NOMO-1 treated with DMSO at 0.1 percent for 48 hours (cell line): ENCODE measurements at regions not wholly inside any gene's neighbourhood (a gene's known extent, or its start where the extent isn't known, plus 50 kb on each side); places are given as distances from the start of the nearest gene placed in this dataset.
"Not testable (repeated sequence)": the region's sequence is repeated elsewhere in the genome, so short reads cannot be mapped to it uniquely, and the experiment has no call there.

Experiments
- DNase-seq: peaks from one replicate; lab custom pipeline; 2025; ENCODE audit not compliant: unreplicated experiment; lab: John Stamatoyannopoulos, UW

DNA sequence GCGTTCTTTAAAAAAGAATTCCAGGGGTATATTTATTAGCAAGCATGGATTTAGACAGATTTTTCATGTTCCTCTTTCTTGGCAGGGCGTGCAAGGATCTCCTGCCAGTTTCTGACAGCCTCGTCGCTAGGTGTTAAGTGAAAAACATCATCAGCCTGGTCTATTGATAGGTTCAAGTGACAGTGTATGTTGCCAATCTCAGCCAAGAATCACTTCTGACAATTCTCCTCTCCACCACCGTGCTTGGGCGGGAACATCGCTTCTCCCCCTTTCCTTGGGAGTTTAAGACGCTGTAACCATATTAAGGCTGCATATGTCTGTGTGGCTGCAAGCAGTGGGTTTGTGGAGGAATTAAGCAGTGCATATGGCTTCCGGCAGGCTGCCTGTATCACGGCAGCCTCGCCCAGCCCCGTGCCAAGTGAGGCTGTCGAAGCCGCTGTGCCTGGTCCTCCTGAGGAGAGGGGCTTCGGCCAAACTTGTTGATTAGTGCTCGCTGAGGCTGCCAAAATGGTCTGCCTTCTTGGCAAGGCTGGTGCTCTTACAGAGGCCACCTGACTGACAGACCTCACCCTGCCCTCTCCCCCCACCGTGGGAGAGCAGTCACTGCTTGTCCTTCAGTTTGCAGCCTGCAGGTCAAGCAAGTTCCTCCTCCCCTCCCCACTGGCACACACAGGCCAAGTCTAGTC, 132.2 kb upstream of the MPHOSPH6 start:
- no peak for DNase-seq

DNA sequence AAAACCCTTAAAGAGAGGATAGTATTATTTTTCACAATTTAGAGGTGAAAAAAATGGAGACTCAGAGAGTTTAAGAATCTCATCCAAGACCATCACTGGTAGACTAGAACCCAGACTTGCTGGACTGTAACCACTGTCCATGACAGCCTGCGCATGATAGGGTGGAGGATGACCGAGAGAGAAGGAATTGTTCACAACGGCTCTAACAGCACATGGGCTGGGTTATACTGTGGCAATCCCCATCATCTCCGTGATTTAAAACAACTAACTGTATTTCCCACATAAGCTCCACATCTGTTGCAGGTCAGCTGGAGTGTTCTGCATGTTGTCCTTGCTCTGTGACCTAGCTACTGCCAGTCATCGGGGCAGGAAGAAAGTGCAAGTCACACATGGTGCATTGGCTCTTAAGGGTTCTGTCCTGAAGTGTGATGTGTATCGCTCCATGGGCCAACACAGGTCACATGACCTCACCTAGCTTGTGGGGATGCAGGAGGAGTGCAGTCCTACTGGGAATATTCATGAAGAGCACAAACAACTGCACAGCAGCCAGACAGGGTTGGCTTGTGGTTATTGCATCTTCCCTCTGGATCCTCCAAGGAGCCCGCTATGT, 131.2 kb upstream of the MPHOSPH6 start:
- no peak for DNase-seq

DNA sequence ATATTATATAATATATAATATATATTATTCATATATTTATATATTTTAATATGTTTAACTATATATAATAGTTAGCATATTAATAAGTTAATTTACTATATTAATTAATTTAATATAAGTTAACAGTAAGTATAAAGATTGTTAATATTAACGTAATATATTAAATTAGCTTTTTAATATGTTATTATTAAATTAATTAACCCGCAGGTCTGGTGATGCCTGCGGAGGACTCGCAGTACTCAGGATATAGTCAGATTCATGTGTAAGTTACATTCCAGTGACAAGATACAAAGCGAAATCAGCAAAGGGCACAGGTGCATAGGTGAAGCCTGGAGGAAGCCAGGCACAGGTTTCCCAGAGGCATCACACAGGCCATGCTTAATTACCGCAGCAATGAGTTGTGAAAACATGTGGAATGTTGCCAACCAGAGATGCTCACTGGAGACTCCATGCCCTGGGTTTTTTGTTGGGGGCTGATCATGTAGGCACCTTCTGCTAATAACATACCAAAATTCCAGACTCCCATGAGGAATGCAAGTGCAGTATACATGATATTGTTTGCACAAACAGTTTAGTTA, 130.4 kb upstream of the MPHOSPH6 start:
- no peak for DNase-seq

DNA sequence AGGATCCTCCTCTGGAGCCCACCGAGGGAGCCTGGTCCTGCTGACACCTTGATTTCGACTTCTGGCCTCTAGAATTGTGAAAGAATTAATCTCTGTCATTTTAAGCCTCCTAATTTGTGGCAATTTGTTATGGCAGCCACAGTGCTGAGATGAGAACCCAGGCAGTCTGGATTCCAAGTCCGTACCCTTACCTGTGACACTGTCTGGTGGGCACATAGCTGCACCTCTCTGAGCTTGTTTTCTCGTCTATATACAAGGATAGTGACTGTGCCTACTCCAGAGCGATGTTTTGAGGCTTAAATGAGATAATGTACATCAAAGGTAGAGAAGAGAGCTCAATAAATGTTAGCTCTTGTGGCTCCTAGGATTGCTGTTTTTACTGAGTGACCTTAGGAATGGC, 128.4 kb upstream of the MPHOSPH6 start:
- no peak for DNase-seq

DNA sequence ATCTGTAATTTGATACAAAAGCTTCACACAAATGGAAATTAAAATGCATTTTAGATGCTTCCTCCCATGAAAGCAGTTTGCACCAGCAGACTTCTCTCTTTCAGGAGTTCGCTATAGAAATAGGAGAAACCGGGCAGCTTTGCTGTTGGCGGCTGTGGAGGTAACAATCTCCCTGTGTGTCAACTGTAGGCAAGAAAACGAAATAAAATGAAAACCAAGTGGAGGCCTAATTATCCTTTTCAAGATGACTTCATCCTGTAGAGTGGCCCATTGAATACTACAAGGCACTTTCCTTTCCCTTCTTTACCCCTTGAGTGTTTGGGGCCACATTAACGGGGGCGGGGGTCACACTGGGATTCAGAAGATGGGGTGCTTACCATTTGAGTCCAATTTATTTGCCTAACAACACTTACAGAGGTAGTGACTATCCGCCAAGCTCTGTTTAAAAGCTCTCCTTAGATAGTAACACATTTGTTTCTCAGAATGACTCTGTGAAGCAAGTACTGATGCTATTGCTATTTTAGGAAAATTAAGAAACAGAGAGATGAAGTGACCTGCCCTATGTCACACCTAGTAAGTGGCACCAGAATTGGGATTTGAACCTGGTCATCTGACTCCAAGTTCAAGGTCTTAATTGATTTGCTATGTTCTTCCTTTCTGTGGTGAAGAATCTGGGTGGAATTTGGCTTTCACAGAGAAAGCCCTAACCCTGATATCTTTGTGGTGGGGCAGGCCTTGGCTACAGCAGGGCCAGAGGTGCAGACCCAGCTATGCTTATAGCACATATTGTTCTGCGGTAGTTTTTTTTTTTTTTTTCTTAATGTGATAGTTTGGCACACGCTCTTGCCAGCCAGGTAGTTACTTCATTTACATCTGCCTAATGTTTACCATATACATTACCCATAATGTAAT, 125.5 kb upstream of the MPHOSPH6 start:
- no peak for DNase-seq

DNA sequence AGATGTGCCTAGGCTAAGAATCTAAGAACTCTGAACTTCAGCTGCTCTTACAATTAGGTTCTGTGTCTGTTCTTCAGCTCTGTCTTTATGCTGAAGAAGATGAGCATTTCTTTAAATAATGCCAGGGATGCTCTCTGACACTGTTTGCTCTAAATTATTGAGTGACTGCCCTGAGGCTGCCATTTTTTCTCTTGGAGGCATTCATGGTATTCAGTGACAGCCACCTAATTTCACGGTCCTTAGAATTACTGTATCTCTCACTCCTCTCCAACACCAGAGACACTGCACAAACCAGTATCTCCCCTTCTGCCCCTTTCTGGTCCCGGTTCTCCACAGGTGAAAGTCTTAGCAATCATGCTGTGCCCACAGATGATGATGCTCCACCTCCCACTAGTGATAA, 123.6 kb upstream of the MPHOSPH6 start:
- DNase-seq: no peak

DNA sequence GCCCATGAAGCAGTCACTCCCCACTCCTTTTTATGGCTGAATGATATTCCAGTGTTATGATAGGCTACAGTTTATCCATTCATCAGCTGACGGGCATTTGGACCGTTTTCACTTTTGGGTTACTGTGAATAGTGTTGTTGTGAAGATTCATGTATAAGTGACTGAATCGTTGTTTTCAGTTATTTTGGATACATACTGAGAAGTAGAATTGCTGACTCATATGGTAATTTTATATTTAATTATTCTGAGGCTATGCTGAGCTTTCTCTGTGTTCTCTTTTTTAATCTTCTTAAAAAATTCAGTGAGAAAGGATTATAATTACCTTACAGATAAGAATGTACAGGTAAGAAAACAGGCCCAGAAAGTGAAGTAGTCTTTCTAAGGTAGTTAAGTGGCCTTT, 117.9 kb upstream of the MPHOSPH6 start:
- DNase-seq: no peak

DNA sequence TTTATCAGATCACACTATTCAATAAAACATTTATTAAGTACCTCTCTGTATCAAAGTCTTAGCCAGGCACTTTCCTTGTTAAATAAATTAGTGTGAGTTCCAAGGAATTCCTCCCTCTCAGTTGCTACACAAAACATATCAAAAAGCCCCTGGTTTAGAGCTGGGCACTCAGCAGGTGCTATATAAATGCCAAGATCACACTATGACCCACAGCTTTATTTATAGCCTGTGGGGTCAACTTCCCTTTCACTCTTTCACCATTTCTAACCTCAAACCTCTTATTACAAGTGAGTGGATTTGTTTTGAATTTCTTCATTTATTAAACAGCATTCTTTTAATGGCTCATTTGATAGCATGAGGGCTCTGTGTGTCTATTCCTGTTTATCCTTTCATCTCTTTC, 112.6 kb upstream of the MPHOSPH6 start:
- DNase-seq: peak; percentile 81

DNA sequence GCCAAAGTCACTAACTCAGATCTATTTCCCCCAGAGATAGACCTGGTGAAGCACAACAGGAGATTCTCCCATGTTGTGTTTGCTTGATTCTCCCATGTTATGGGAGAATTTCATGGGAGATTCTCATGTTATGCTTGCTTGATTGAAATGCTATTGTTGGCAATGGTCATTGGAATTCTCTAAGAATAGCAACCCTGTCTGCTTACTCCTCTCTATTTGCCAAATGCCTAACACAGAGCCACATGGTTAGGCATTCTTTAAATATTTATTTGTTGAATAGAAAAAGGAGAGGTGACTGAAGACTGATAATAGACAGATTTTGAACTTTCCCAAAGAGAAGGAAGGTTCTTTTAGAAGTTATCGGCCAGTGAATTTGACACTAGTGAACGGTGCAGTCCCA, 111.5 kb upstream of the MPHOSPH6 start:
- no peak for DNase-seq

DNA sequence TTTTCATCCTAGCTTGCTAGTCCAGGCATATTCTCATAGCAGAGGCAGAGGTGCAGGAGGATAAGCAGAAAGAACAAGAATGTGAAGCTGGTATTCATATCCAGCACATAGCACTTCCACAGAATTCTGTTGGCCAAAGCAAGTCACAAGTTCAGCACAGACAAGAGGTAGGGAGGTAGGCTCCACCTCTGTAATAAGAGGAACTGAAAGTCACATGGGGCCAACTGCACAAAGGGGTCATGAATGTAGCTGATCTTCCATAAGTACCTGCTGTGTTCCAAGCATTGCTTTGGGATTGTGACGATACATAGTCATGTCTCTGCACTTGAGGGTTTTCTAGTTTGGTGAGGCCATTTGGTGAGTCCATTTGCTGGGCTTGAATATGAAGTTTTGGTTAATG, 110.8 kb upstream of the MPHOSPH6 start:
- peak; percentile 54 for DNase-seq

DNA sequence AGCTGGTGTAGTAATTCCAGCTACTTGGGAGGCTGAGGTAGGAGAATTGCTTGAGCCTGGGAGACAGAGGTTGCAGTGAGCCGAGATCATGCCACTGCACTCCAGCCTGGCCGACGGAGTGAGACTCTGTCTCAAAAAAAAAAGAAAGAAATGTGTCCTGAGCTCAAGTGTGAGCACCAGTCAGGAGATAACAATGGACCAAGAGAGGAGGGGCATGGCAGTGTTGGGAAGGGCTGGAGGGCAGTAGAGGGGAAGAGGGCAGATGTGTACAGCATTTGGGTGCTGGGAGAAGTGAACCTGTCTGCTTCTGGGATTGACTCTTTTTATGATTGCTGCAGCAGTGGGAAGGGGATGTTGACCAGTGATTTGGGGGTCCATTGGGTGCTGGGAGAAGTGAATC, 105.3 kb upstream of the MPHOSPH6 start:
- not testable (repeated sequence) for DNase-seq

DNA sequence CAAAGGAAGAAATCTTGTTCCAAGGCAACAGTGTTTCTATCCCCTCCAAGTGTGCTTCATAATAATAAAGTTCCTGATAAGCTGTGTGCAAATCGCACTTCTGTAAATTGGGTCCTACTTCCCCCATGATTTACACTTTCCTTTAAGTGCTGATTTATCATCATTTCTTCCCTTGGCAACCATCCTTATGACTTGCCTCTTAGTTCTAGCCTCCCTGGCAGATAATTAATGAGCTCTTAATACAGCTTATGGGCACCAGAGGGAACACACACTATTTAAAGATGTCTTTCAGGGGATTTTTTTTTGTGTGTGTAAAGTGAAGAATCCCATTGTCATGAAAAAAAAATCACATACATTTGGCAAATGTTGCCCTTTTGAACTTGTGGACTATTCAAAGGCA, 101.6 kb upstream of the MPHOSPH6 start:
- DNase-seq: no peak

DNA sequence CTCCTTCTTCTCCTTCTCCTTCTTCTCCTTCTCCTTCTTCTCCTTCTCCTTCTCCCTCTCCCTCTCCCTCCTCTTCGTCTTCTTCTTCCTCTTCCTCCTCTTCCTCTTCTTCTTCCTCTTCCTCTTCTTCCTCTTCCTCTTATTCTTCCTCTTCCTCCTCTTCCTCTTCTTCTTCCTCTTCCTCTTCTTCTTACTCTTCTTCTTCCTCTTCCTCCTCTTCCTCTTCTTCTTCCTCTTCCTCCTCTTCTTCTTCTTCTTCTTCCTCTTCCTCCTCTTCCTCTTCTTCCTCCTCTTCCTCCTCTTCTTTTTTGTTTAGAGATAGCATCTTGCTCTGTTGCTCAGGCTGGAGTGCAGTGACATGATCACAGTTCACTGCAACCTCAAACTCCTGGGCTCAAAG, 97.7 kb upstream of the MPHOSPH6 start:
- DNase-seq: not testable (repeated sequence)

DNA sequence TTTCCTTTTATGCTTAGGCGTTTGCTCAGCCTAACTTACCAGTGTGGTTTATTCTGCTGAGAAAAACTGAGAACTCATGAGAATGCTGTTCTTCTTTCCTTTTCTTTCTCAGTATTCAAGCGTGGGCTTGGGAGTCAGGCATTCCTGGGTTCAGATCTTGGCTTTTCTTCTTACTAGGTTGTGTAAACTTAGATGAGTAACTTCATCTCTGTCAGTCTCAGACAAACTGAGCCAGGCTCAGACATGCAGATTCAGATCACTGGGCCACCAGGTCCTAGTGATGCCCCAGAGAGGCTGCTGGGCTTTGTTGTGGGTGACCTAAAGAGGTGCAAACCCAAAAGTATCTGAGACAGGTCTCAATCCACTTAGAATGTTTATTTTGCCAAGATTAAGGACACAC, 95.8 kb upstream of the MPHOSPH6 start:
- DNase-seq: no peak

DNA sequence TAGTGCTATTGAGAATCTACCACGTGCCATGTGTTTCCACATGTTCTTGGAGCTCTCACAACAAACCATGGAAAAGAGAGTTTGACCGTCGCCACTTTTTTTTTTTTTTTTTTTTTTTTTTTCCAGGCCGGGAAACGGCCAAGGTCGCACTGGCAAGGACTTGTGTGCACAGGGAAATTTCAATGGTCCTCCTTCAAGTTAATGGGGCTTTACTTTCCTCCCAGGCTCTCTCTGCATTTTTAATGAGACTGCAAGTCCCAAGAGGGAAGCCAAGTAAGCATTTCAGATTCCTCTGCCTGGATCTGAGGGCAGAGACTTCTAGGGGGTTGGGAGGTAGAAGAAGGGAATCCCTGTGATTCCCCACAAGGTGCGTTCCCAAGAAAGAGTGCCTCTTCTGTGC, 94.7 kb upstream of the MPHOSPH6 start:
- no peak for DNase-seq

DNA sequence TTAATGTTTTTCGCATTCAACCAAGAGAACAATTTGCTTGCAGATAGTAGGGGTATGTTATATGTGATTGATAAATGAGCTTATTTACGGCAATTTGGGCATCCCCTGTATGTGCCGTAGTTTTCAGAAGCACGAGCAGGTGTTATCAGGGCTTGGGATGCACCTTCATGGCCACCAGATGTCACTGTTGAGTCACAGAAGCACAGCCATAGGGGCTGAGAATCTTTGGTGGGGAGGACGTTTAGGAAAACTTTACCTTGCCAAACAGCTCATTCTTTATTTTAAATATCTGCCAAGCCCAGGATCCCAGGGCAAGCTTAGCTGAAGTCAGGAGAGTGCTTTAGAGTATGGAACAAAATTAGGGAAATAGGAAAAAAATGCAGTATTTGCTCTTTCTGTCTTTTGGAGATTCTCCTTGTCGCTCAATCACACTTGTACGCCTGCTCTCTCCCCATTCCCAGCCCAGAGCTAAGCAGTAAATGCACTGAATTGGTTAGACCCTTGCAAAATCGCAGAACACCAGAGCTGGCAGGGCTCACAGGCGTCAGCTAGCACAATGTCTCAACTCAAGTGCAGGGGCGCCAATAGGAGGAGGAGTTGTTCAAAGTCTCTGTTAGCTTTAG, 93.6 kb upstream of the MPHOSPH6 start:
- peak; percentile 29 for DNase-seq

DNA sequence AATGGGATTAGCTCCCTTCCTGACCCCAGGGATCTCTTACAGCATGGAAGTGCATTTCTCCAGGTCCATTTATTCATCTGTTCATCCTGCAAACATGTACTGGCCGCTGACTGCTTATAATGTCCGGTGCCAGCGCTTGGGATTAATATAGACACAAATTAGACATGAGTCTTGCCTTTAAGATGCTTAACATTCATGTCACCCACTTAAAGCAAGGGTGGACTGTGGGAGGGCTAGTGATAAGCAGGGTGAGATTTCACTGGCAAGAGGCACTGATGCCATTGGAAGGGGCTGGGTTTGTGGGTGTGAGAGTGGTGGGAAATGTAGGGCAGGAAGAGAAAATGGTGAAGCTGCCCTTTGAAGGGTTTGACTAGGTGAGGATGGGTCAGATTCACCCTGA, 92.2 kb upstream of the MPHOSPH6 start:
- no peak for DNase-seq

DNA sequence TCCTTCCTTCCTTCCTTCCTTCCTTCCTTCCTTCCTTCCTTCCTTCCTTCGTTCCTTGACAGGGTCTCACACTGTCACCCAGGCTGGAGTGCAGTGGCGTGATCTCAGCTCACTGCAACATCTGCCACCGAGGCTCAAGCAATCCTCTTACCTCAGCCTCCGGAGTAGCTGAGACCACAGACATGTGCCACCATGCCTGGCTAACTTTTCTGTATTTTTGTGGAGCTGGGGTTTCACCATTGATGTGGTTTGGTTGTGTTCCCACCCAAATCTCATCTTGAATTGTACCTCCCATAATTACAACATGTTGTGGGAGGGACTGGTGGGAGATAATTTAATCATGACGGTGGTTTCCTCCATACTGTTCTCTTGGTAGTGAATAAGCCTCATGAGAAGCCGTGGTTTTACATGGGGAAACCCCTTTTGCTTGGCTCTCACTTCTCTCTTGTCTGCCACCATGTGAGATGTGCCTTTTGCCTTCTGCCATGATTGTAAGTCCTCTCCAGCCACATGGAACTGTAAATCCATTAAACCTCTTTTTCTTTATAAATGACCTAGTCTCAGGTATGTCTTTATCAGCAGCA, 90.3 kb upstream of the MPHOSPH6 start:
- DNase-seq: no peak

DNA sequence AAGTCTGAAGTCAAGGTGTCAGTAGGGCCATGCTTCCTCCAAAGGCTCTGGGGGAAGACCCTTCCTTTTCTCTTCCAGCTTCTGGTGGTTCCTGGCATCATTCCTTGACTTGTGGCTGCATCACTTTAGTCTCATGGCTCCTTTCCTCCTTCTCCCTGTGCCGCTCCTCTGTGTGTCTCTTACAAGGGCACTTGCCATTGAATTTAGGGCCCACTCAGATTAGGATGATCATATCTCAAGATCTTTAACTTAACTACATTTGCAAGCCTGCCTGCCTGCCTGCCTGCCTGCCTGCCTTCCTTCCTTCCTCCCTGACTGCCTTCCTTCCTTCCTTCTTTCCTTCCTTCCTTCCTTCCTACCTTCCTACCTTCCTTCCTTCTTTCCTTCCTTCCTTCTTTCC, 89.7 kb upstream of the MPHOSPH6 start:
- DNase-seq: no peak

DNA sequence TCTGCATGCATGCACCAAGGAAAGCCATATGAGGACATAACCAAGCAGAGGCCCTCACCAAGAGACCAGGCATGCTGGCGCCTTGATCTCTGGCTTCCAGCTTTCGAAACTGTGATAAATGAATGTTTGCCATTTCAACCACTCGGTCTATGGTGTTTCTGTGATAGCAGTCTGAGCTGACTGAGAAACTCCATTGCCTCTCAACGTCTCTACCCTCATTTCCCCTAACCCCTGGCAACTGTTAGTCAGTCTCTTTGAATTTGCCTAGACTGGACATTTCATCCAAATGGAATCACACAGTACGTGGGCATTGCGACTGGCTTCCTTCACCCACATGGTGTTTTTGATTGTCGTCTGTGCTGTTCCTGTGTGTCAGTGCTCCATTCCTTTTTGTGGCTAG, 88.0 kb upstream of the MPHOSPH6 start:
- no peak for DNase-seq

DNA sequence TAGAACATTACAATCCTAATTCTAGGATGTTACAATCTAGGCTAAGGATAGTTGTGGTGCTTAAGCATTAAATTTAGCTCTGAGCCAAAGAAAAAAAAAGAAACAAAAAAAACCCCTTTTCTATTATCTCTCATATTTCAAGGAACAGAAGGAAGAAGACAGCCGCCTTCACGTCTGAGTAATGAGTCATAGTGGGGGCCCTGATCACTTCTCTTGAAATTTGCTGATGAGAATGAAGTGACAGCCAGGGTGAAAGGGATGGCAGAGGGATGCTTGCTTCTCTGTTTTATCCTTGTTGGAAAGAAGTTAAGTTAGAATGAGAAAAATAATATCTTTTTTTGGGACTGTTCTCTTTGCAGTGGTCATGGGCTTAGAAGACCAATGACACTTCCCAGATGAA, 82.6 kb upstream of the MPHOSPH6 start:
- no peak for DNase-seq
